A549 (cell line): ENCODE measurements at regions not wholly inside any gene's neighbourhood (a gene's known extent, or its start where the extent isn't known, plus 50 kb on each side); places are given as distances from the start of the nearest gene placed in this dataset.

Experiments
- CEBPB ChIP-seq, 2 experiments: fragments of >200 bp in 1 of 2; sonication (Bioruptor Twin) in 1 of 2; formaldehyde crosslinking in 1 of 2; IDR thresholded peaks; 2 replicates each; pipeline ENCODE4 v1.6.1; 2012 to 2016
- CHD2 ChIP-seq: fragments of 150-350 bp; IDR thresholded peaks from 2 replicates; pipeline ENCODE4 v1.6.1; 2014; ENCODE audit warnings: low read length; ENCODE audit not compliant: partially characterized antibody
- EHMT2 ChIP-seq: fragments of 200-600 bp; sonication (generic); IDR thresholded peaks from 2 replicates; pipeline ENCODE4 v1.6.1; 2016; ENCODE audit warnings: antibody characterized with exemption, low read depth, mild to moderate bottlenecking, moderate library complexity
- EP300 ChIP-seq, 2 experiments: fragments of >200 bp; sonication (Bioruptor Twin); formaldehyde crosslinking; IDR thresholded peaks; 2 replicates in 1 of 2; 3 replicates in 1 of 2; pipeline ENCODE4 v1.6.1; 2016 to 2017
- HDAC2 ChIP-seq: fragments of 200-600 bp; sonication (generic); IDR thresholded peaks from 2 replicates; pipeline ENCODE4 v1.6.1; 2016
- POLR2A ChIP-seq: IDR thresholded peaks from 2 replicates; pipeline ENCODE4 v1.6.1; 2012; ENCODE audit warnings: mild to moderate bottlenecking, low read length
- RAD21 ChIP-seq, 2 experiments: fragments of >200 bp in 1 of 2; sonication (Bioruptor Twin) in 1 of 2; formaldehyde crosslinking in 1 of 2; IDR thresholded peaks in 1 of 2; conservative IDR thresholded peaks in 1 of 2; 2 replicates in 1 of 2; 3 replicates in 1 of 2; pipeline ENCODE4 v1.6.1; 2012 to 2018; ENCODE audit warnings: inconsistent platforms in 1 of 2
- RFX5 ChIP-seq: fragments of 450-650 bp; IDR thresholded peaks from 2 replicates; pipeline ENCODE4 v1.7.1; 2014; ENCODE audit warnings: antibody characterized with exemption, mild to moderate bottlenecking, moderate library complexity
- TF ChIP-seq, protein P1 (sequence below): fragments of >200 bp; sonication (Bioruptor Twin); formaldehyde crosslinking; IDR thresholded peaks from 3 replicates; pipeline ENCODE4 v1.5.1; 2016
- TF ChIP-seq, protein P2 (sequence below): fragments of 200-600 bp; sonication (generic); IDR thresholded peaks from 2 replicates; pipeline ENCODE4 v1.6.1; 2016; ENCODE audit warnings: antibody characterized with exemption, mild to moderate bottlenecking, moderate library complexity
- TF ChIP-seq, protein P3 (sequence below): fragments of 450-650 bp; IDR thresholded peaks from 2 replicates; pipeline ENCODE4 v1.6.1; 2014; ENCODE audit warnings: antibody characterized with exemption

DNA sequence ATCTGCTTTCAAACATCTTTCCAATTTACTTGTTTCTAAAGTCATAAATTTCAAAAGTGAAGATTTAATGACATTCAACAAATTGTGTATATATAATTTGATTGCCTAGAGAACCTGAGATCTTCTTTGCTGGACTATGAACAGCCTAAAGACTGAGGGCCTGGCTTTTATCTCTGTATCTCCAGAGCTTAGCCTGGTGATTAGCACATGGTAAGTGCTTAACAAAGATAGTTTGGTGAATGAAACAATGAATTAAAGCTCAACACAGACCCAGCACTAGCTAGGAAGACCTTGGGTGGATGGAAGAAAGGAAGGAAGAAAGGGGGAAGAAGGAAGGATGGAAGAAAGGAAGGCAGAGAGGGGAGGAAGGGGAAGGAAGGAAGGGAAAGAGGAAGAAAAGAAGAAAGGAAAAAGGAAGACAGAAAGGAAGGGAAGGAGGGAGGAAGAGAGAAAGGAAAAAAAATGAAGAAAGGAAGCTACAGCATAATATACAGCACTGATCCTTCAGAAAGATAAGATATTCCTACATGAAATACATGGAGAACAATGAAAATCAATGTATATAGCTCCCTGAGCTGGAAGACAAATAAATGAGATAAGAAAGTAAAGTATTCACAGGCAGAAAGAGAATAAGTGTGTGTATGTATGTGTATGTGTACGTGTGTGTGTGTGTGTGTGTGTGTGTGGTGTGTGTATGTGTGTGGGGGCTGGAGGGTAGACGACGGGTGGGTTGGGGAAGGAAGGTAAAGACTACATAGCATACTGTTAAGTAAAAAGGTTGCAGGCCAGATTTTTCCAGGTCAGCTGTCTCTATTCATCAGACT is 318.2 kb downstream of the TNS1 start:
- TF ChIP-seq, protein P1, sequence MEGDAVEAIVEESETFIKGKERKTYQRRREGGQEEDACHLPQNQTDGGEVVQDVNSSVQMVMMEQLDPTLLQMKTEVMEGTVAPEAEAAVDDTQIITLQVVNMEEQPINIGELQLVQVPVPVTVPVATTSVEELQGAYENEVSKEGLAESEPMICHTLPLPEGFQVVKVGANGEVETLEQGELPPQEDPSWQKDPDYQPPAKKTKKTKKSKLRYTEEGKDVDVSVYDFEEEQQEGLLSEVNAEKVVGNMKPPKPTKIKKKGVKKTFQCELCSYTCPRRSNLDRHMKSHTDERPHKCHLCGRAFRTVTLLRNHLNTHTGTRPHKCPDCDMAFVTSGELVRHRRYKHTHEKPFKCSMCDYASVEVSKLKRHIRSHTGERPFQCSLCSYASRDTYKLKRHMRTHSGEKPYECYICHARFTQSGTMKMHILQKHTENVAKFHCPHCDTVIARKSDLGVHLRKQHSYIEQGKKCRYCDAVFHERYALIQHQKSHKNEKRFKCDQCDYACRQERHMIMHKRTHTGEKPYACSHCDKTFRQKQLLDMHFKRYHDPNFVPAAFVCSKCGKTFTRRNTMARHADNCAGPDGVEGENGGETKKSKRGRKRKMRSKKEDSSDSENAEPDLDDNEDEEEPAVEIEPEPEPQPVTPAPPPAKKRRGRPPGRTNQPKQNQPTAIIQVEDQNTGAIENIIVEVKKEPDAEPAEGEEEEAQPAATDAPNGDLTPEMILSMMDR = no peak
- TF ChIP-seq POLR2A (no peak), CHD2 (no peak), RFX5 (no peak), RAD21 (conservative IDR thresholded peaks at IDR 0.05 in 1 of 2, IDR thresholded peaks at IDR 0.05 in 1 of 2) (no peak), EP300 (IDR thresholded peaks at IDR 0.05) (no peak), CEBPB (IDR thresholded peaks at IDR 0.05) (no peak), HDAC2 (no peak), EHMT2 (no peak)
- TF ChIP-seq, protein P2, sequence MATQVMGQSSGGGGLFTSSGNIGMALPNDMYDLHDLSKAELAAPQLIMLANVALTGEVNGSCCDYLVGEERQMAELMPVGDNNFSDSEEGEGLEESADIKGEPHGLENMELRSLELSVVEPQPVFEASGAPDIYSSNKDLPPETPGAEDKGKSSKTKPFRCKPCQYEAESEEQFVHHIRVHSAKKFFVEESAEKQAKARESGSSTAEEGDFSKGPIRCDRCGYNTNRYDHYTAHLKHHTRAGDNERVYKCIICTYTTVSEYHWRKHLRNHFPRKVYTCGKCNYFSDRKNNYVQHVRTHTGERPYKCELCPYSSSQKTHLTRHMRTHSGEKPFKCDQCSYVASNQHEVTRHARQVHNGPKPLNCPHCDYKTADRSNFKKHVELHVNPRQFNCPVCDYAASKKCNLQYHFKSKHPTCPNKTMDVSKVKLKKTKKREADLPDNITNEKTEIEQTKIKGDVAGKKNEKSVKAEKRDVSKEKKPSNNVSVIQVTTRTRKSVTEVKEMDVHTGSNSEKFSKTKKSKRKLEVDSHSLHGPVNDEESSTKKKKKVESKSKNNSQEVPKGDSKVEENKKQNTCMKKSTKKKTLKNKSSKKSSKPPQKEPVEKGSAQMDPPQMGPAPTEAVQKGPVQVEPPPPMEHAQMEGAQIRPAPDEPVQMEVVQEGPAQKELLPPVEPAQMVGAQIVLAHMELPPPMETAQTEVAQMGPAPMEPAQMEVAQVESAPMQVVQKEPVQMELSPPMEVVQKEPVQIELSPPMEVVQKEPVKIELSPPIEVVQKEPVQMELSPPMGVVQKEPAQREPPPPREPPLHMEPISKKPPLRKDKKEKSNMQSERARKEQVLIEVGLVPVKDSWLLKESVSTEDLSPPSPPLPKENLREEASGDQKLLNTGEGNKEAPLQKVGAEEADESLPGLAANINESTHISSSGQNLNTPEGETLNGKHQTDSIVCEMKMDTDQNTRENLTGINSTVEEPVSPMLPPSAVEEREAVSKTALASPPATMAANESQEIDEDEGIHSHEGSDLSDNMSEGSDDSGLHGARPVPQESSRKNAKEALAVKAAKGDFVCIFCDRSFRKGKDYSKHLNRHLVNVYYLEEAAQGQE = no peak
- TF ChIP-seq, protein P3, sequence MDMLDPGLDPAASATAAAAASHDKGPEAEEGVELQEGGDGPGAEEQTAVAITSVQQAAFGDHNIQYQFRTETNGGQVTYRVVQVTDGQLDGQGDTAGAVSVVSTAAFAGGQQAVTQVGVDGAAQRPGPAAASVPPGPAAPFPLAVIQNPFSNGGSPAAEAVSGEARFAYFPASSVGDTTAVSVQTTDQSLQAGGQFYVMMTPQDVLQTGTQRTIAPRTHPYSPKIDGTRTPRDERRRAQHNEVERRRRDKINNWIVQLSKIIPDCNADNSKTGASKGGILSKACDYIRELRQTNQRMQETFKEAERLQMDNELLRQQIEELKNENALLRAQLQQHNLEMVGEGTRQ = no peak
